ENCODE measurements at regions not wholly inside any gene's neighbourhood (a gene's known extent, or its start where the extent isn't known, plus 50 kb on each side); places are given as distances from the start of the nearest gene placed in this dataset.

GRCh38 chr5:92951746-92952145 is 629.3 kb downstream of the NR2F1-AS1 start:
- no peak for TF ChIP-seq CTCF (IDR thresholded peaks at IDR 0.05; ENCODE audit: extremely low read depth in 1 of 2, insufficient read depth in 1 of 2, low read depth in 1 of 2, low read length in 2 of 2)
- no peak for TF ChIP-seq EZH2 (IDR thresholded peaks at IDR 0.05; ENCODE audit: borderline replicate concordance, low read depth, low read length, severe bottlenecking)
- no peak for TF ChIP-seq POLR2A (IDR thresholded peaks at IDR 0.05; ENCODE audit: low read depth, low read length)
- TF ChIP-seq MYC (IDR thresholded peaks at IDR 0.05; ENCODE audit: low read depth, low read length), result no peak
- TF ChIP-seq POLR2AphosphoS5 (IDR thresholded peaks at IDR 0.05; ENCODE audit: insufficient read depth, low read depth, low read length), result no peak
- no peak for TF ChIP-seq JUN (IDR thresholded peaks at IDR 0.05; ENCODE audit: borderline replicate concordance, insufficient read depth, insufficient read length, low read depth)
- no peak for TF ChIP-seq FOS (IDR thresholded peaks at IDR 0.05; ENCODE audit: borderline replicate concordance, insufficient read depth, low read length)

All from endothelial cell of umbilical vein (primary cell).